ENCODE measurements at regions not wholly inside any gene's neighbourhood (a gene's known extent, or its start where the extent isn't known, plus 50 kb on each side); places are given as distances from the start of the nearest gene placed in this dataset.
"Not testable (repeated sequence)": the region's sequence is repeated elsewhere in the genome, so short reads cannot be mapped to it uniquely, and the experiment has no call there.

DNA sequence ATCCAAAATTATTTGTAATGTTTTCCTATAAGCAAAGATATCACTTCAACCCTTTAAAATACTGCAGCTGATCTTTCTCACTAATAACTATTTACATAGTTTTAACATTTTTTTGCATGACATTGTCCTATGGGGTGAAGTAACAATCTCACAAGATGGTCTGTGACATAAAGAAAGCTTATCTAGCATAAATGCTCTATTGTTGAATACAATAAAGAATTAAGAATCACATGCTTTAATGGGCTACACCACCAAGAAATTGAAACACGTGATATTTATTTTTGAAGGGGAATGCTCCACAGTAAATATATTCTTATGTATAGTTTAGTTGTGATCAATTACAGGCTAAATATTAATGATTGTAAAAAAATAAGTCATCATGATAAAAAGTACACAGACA lies 441.1 kb downstream of the PTH2R start:
- no peak for ATAC-seq
- no peak overlapping the region for H3K4me3 Mint-ChIP-seq
- no peaks in the 10 kb centered on the region for H3K27me3 Mint-ChIP-seq
- DNase-seq = no peak
- peaks cover 22% of the 10 kb centered on the region for H3K9me3 Mint-ChIP-seq
- no peaks in the 10 kb centered on the region for H3K36me3 Mint-ChIP-seq (ENCODE audit: low read depth)
- H3K4me1 Mint-ChIP-seq = no peaks in the 10 kb centered on the region
- no peak overlapping the region for H3K27ac Mint-ChIP-seq

DNA sequence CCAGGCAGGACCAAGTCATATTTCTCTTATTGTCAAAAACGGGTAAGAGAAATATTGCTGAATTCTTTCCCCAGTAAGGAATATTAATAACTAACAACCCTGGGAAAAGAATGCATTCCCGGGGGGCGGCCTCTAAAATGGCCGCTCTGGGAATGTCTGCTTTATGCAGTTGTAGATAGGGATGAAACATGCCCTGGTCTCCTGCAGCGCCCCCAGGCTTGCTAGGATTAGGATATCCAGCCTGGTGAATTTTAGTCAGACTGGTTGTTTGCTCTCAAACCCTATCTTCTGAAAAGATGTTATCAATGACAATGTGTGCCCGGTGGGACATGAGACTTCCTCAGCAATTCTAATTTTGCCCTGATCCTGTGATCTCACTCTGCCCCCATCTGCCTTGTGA lies 448.1 kb downstream of the PTH2R start:
- Mint-ChIP-seq H3K4me1 (no peaks in the 10 kb centered on the region), H3K27ac (no peak overlapping the region), H3K27me3 (no peaks in the 10 kb centered on the region), H3K4me3 (no peak overlapping the region), H3K9me3 (peaks cover 32% of the 10 kb centered on the region), H3K36me3 (ENCODE audit: low read depth) (no peaks in the 10 kb centered on the region)
- no peak for DNase-seq
- no peak for ATAC-seq

DNA sequence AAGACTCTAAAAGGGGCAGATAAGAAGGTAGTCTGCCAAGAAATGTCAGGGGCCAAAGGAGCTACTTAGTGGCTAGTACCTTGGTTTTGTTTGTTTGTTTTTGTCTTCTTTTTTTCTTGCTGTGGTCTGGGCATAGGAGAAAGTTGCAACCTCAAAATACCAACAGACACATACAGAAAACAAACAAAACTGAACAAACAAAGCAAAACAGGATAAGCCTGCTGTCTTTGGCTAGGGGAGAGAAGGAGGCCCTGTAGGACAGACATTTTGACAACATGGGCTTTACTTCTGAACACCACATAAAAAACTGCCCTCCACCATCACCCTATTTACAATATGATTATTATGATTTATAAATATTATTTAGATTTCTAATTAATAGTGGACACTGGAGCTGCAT lies 460.8 kb downstream of the PTH2R start:
- Mint-ChIP-seq H3K36me3 (ENCODE audit: low read depth) (no peaks in the 10 kb centered on the region), H3K4me3 (no peak overlapping the region), H3K9me3 (peaks cover 5% of the 10 kb centered on the region), H3K4me1 (no peaks in the 10 kb centered on the region), H3K27me3 (no peaks in the 10 kb centered on the region), H3K27ac (no peak overlapping the region)
- no peak for DNase-seq
- ATAC-seq = no peak

DNA sequence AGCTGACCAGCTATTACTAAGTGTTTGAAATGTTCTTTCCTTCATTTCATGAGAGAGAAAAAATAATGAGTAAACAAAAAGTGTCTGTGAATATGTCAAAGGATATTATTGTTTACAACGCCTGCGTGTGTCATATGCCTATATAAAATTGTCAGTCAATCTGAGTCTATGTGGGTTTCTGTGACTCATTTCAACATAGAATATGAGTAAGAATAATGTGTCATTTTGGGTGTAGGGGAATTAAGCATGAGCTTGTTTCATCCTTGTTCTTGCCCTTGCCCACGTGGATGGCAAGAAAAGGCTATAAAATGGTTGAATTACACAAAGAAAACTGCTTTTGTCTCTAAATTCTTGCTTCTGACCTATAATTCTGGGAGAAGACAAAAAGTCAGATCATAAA lies 466.0 kb downstream of the PTH2R start:
- Mint-ChIP-seq H3K27ac (no peak overlapping the region), H3K36me3 (ENCODE audit: low read depth) (no peaks in the 10 kb centered on the region), H3K4me1 (no peaks in the 10 kb centered on the region), H3K27me3 (no peaks in the 10 kb centered on the region), H3K4me3 (no peak overlapping the region), H3K9me3 (peaks cover 4% of the 10 kb centered on the region)
- DNase-seq (no peak), ATAC-seq (no peak)

DNA sequence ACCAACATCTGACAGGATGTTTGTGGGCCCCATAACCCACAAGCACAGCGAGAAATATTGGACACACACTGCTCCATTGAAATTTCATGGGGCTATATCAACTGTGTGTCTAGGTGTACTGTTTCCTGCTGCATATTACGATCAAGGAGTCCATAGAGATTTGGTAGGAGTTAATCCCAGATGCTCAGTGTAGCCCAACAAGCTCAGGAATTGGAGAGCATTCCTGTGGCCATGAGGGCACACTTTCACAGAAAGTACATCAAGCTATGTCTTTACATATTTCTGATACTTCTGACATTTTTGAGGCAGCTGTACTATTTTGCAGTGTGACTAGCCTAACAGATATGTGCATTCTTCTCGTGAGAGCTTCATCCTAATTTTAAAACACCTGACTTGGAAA lies 473.1 kb downstream of the PTH2R start:
- Mint-ChIP-seq H3K36me3 (ENCODE audit: low read depth) (no peaks in the 10 kb centered on the region), H3K27ac (no peak overlapping the region), H3K9me3 (peaks cover 17% of the 10 kb centered on the region), H3K4me3 (no peak overlapping the region), H3K4me1 (no peaks in the 10 kb centered on the region), H3K27me3 (no peaks in the 10 kb centered on the region)
- DNase-seq (no peak), ATAC-seq (no peak)

DNA sequence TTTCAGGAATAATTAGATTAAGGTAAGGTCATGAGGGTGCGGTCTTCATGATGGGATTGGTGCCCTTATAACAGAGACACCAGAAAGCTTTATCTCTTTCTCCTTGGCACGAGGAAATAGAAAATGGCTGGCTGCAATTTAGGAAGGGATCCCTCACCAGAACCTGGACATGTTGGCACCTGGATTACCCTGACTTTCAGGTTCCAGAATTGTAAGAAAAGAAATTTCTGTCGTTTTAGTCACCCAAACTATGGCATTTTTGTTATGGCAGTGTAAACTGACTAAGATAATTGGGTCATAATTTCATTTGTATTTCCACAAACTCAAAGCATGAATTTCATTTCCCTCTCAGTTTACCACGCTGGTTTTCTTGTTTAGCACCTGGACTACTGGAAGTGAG lies 473.6 kb downstream of the PTH2R start:
- H3K27ac Mint-ChIP-seq = no peak overlapping the region
- no peak for ATAC-seq
- no peak for DNase-seq
- peaks cover 17% of the 10 kb centered on the region for H3K9me3 Mint-ChIP-seq
- no peak overlapping the region for H3K4me3 Mint-ChIP-seq
- no peaks in the 10 kb centered on the region for H3K36me3 Mint-ChIP-seq (ENCODE audit: low read depth)
- no peaks in the 10 kb centered on the region for H3K4me1 Mint-ChIP-seq
- H3K27me3 Mint-ChIP-seq = no peaks in the 10 kb centered on the region

DNA sequence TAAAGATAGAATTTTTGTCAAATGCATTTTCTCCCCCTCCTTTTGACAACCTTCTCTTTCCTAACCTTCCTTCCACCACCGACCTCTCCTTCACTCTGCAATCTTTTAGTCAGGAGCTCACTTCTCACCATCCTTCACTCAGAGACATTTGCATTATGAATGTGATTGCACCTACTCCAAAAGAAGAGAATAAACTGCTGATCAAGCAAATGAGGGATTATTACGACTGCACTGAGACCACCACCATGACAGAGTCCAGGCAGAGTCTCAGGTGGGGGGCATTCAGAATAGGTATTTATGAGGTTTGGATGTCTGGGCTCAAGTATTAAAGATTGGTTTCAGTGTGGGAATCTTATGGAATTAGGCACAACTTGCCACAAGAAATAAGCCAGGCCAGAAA lies 483.9 kb downstream of the PTH2R start:
- H3K4me1 Mint-ChIP-seq = no peaks in the 10 kb centered on the region
- DNase-seq (no peak), ATAC-seq (no peak)
- H3K9me3 Mint-ChIP-seq = peaks cover 4% of the 10 kb centered on the region
- H3K27me3 Mint-ChIP-seq = no peaks in the 10 kb centered on the region
- H3K4me3 Mint-ChIP-seq = no peak overlapping the region
- H3K27ac Mint-ChIP-seq = no peak overlapping the region
- H3K36me3 Mint-ChIP-seq (ENCODE audit: low read depth) = no peaks in the 10 kb centered on the region

DNA sequence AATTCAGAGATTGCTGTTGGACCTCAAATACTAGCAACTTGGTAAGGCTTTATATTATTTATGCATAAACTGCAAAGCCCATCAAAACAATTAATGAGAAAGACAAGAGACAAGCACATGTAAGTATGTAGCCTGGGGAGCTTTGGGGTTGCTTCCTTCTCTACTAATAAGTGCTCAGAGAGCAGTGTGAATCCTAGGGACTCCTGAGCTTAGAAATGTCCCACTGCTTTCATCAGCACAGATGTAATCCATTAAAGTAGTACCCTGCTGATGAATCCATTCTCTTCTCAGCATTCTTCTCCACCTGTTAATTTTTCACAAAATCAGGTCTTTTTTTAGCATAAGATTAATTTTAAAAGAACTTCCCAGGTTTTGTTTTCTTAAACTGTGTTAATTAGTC lies 485.6 kb downstream of the PTH2R start:
- Mint-ChIP-seq H3K4me3 (no peak overlapping the region), H3K27me3 (no peaks in the 10 kb centered on the region), H3K36me3 (ENCODE audit: low read depth) (no peaks in the 10 kb centered on the region), H3K27ac (no peak overlapping the region), H3K4me1 (no peaks in the 10 kb centered on the region), H3K9me3 (peaks cover 3% of the 10 kb centered on the region)
- DNase-seq (no peak), ATAC-seq (no peak)

DNA sequence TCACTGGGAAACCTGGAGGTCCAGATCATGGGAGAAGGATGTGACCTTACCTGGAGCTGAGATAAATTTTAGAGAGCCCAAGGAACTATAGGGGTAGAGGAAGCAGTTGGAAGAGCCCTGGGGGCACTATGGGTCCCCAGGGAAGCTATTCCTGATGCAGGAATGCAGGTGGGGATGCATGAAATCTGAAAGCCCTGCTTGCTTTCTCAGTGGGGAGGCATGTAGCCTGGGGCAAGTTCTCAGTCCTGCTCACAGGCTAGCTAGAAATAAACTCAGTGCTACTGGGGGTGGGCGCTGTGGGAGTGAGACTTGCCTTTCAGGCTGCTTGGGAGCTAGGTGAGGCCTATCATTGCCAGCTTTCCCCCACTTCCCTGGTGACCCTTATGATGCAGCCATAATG lies 499.7 kb downstream of the PTH2R start:
- H3K4me1 Mint-ChIP-seq = no peaks in the 10 kb centered on the region
- ATAC-seq (no peak), DNase-seq (no peak)
- H3K27ac Mint-ChIP-seq = no peak overlapping the region
- H3K27me3 Mint-ChIP-seq = no peaks in the 10 kb centered on the region
- H3K9me3 Mint-ChIP-seq = no peaks in the 10 kb centered on the region
- H3K4me3 Mint-ChIP-seq = no peak overlapping the region
- H3K36me3 Mint-ChIP-seq (ENCODE audit: low read depth) = no peaks in the 10 kb centered on the region

DNA sequence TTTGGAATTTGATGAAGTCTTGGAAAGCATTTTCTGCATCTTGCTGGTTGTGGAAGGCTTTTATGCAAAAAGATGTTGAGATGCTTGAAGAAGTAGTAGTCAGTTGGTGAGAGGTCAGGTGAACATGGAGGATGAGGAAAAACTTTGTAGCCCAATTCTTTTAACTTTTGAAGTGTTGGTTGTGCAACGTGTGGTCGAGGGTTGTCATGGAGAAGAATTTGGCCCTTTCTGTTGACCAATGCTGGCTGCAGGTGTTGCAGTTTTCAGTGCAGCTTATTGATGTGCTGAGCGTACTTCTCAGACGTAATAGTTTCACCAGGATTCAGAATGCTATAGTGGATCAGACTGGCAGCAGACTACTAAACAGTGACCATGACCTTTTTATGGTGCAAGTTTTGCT lies 508.4 kb upstream of the MAP2 start:
- DNase-seq = no peak
- Mint-ChIP-seq H3K27me3 (no peaks in the 10 kb centered on the region), H3K4me1 (no peaks in the 10 kb centered on the region), H3K36me3 (ENCODE audit: low read depth) (no peaks in the 10 kb centered on the region), H3K27ac (no peak overlapping the region), H3K4me3 (no peak overlapping the region), H3K9me3 (no peaks in the 10 kb centered on the region)
- ATAC-seq = no peak

DNA sequence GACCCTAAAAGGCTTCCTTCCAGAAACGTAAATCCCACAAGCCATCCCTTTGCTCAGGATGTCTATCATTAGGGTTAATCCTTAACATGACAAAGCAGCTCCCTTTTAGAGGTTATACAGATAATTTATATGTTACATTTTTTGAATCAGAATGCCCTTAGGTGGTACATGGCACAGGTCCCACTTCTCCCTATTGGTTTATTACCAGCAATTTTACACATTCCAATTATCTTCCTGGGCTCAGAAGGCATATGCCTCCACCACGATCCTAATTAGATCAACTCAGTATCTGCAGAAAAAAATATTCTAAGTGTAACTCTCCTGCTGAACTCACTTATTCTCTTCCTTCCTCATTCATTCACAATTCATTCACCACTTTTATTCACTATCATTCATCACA lies 507.0 kb upstream of the MAP2 start:
- no peak for ATAC-seq
- no peak for DNase-seq
- no peaks in the 10 kb centered on the region for H3K27me3 Mint-ChIP-seq
- H3K36me3 Mint-ChIP-seq (ENCODE audit: low read depth) = no peaks in the 10 kb centered on the region
- H3K4me1 Mint-ChIP-seq = no peaks in the 10 kb centered on the region
- H3K27ac Mint-ChIP-seq = no peak overlapping the region
- no peak overlapping the region for H3K4me3 Mint-ChIP-seq
- H3K9me3 Mint-ChIP-seq = peaks cover 6% of the 10 kb centered on the region

DNA sequence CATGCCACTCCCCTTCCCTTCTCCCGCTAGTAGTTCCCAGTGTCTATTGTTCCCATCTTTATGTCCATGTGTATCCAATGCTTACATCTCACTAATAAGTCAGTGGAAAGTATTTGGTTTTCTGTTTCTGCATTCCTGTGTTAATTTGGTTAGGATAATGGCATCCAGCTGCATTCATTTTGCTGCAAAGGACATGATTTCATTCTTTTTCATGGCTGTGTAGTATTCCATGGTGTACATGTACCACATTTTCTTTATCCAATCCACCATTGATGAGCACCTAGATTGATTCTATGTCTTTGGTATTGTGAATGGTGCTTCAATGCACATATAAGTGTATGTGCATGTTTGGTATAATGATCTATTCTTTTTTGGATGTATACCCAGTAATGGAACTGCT lies 502.5 kb upstream of the MAP2 start:
- H3K4me1 Mint-ChIP-seq; H3K36me3 Mint-ChIP-seq (ENCODE audit: low read depth); DNase-seq: not testable (repeated sequence)

DNA sequence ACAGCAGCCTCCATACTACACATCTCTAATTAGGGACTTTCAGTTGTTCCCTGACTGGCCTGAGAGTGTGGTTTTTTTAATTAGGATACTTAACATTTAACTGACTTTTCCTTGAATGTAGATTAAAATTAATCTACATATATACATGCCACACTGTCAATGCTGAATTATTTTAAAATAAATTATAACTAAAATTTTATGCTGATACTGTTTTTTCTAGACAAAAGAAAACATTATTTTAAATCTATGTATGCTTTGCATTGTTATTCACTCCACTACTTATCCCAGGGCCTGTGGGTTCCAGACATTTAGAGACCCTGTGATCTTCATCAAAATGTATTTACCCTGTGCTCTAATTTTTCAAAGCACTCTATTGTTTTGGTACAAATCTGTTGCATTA lies 496.0 kb upstream of the MAP2 start:
- H3K36me3 Mint-ChIP-seq (ENCODE audit: low read depth) = no peaks in the 10 kb centered on the region
- DNase-seq (no peak), ATAC-seq (no peak)
- H3K27ac Mint-ChIP-seq = no peak overlapping the region
- H3K27me3 Mint-ChIP-seq = no peaks in the 10 kb centered on the region
- H3K9me3 Mint-ChIP-seq = no peaks in the 10 kb centered on the region
- H3K4me3 Mint-ChIP-seq = no peak overlapping the region
- no peaks in the 10 kb centered on the region for H3K4me1 Mint-ChIP-seq

More for the DNA sequence above, 502.5 kb upstream of the MAP2 start:
- H3K27me3 Mint-ChIP-seq, ATAC-seq, H3K9me3 Mint-ChIP-seq, H3K27ac Mint-ChIP-seq, H3K4me3 Mint-ChIP-seq: not testable (repeated sequence)

DNA sequence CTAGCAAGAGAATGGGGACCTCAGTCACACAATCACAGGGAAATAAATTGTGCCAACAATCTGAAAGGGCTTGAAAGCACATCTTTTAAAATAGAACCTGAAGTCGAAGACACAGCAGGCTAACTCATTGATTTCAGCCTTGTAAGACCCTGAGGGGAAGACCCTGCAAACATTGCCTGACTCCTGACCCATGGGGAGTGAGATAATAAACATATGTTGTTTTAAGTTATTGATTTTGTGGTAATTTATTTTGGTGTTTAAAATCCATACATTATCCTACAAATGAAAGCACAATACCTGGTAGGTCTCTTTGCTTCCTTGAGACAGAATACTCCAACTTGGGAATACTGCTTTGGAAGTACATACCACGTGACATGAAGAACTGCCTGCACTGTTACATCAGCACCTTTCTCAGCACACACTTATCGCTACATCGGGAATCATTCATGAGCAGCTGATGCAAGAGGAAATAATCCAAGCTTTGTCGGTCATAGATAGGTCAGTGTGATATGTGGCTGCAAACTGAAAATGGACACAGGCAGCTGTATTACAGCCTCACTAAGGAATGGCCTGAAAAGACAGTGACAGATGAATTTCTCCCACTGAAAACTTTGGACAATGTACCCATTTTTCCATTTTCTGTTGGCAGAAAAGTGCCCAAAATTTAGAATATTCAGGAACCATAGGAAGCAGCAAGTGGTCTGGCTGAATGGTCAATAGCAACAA lies 494.5 kb upstream of the MAP2 start:
- ATAC-seq = no peak

DNA sequence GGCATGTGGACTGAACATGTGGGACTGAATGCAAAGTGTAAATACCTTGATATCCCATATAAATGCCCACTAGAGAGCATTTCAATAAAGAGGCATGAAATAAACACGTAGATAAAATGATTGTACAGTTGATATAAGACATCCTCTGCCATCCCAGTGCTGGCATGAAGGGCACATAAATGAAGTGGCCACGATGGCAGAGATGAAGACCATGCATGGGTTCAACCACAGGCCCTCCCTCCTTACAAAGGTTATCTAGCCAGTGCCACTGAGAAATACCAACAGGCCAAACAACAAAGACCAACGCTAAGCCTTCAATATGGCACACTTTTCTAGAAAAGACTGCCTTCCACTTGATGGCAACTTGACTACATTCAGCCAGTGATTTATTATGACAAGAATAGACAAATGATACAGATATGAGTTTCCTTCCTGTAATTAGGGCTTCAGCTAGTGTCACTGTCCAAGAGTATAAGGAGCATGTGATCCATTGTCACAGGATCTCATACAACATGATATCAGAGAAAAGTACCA lies 493.9 kb upstream of the MAP2 start:
- no peak for ATAC-seq
- Mint-ChIP-seq H3K27ac (no peak overlapping the region), H3K9me3 (no peaks in the 10 kb centered on the region)

More for the DNA sequence above, 494.5 kb upstream of the MAP2 start:
- H3K4me1 Mint-ChIP-seq = no peaks in the 10 kb centered on the region
- no peaks in the 10 kb centered on the region for H3K27me3 Mint-ChIP-seq
- no peak overlapping the region for H3K4me3 Mint-ChIP-seq
- no peaks in the 10 kb centered on the region for H3K9me3 Mint-ChIP-seq
- H3K27ac Mint-ChIP-seq = no peak overlapping the region
- no peaks in the 10 kb centered on the region for H3K36me3 Mint-ChIP-seq (ENCODE audit: low read depth)
- no peak for DNase-seq

DNA sequence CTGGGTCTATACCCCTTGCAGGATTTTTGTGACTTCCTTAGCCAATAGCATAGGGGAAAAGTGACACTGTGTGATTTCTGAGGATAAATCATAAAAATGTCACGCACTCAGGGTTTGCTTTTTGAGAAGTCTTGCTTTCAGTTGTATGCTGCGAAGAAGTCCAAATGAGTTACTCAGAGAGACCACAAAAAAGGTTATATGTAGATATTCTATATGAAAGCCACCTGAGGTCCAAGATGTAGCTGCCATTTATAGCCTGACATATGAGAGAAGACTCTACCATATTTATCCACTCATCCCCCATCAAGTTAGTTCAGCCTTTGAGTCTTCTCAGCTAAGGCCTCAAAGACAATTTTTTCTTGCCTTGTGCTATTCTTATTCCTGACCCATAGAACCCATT lies 488.3 kb upstream of the MAP2 start:
- Mint-ChIP-seq H3K36me3 (ENCODE audit: low read depth) (no peaks in the 10 kb centered on the region), H3K9me3 (no peaks in the 10 kb centered on the region), H3K4me3 (no peak overlapping the region), H3K4me1 (no peaks in the 10 kb centered on the region), H3K27me3 (no peaks in the 10 kb centered on the region), H3K27ac (no peak overlapping the region)
- DNase-seq (no peak), ATAC-seq (no peak)

More for the DNA sequence above, 493.9 kb upstream of the MAP2 start:
- Mint-ChIP-seq H3K27me3 (no peaks in the 10 kb centered on the region), H3K36me3 (ENCODE audit: low read depth) (no peaks in the 10 kb centered on the region), H3K4me1 (no peaks in the 10 kb centered on the region), H3K4me3 (no peak overlapping the region)
- DNase-seq = no peak

Data from activated naive CD8-positive, alpha-beta T cell treated with anti-CD3 and anti-CD28 coated beads, Interleukin-2, amount 50 U/mL, for 24 hours (primary cell).